SIG-M5 treated with dmso at 0.1 percent for 504 hours (cell line): ENCODE measurements at regions not wholly inside any gene's neighbourhood (a gene's known extent, or its start where the extent isn't known, plus 50 kb on each side); places are given as distances from the start of the nearest gene placed in this dataset.

ENCODE experiments used
- DNase-seq: peaks from one replicate; lab custom pipeline; 2025; ENCODE audit not compliant: unreplicated experiment; lab: John Stamatoyannopoulos, UW

GRCh38 chr6:40803897-40804702 lies 216.9 kb upstream of the LRFN2 start:
- DNase-seq, result peak; percentile 77

GRCh38 chr6:40802481-40802880 lies 215.3 kb upstream of the LRFN2 start:
- DNase-seq, result no peak

- no peak for DNase-seq
Measured at GRCh38 chr6:40799296-40800140, 212.4 kb upstream of the LRFN2 start.

DNA sequence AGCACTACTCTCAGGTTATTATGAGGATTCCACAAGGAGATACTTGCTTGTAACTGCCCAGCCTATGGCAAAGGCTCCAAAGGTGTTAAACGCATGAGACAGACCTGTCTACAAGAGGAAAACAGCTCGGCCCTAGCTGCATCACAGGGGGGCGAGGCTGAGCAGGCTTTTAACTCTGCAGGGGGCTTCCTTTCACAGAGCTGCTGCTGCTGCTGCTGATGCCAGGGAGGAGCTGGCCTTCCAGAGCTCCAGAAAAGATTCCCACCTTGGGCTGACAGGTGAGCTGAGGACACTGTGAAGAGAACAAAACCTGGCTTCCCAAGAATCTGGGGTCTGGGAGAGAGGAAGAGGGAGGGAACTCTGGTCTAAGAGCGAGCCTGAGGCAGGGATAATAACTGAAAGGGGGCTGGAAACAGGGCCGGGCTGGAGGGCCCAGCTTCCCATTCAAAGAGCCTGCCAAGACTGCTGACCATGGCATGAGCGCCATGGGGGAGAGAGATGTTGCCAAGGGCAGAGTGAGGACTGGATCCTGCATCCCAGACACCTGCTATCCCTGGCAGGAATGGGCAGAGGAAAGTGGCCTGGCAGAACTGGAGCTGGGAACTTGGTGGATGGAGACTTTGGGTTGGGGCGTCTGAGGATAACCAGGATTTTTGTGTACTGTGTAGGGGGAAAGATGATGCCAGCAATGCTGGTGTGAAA lies 211.1 kb upstream of the LRFN2 start:
- DNase-seq, result no peak

DNA sequence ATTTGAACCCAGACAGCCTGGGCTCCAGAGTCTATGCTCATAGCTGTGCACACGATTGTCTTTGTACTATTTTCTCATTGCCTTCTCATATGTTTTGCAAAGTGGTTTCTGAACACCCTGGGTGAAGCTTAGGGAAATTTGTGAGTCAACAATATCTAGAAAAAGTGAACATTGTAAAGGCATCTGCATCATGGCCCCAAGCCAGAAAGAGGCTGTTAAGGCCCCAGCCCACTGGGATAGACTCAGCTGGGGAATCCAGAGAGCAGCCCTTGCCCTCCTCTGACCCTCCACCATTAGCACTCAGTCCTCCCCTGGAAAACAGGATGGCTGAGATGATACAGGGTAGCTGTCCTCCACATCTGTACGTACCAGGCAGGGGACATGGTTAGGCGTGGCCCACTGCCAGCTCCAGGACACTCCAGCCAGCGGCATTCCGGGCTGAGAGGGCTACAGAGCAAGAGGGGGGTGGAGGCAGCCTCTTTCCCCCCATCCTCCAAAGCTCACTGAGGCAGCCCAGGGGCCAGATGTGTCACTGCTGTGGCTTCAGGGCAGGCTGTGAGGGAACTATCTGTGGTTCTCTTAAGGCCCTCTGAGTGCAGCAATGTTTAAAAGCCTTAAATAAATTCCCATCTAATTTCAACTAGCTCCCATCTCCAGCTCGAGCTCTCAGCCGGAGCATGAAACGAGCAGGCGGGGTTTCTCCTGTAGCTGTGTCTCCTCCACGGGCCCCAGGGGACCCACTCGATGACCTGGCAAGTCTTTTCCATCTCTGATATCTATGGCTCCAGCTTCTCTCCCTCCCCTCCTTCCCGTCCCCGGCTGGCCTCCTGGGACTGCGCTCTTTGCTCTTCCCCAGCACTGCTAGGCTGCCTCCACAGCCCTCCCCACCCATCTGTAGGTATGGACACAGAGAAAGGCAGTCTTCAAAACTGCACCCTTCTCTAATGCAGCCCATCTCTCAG lies 209.4 kb upstream of the LRFN2 start:
- DNase-seq, result no peak

DNA sequence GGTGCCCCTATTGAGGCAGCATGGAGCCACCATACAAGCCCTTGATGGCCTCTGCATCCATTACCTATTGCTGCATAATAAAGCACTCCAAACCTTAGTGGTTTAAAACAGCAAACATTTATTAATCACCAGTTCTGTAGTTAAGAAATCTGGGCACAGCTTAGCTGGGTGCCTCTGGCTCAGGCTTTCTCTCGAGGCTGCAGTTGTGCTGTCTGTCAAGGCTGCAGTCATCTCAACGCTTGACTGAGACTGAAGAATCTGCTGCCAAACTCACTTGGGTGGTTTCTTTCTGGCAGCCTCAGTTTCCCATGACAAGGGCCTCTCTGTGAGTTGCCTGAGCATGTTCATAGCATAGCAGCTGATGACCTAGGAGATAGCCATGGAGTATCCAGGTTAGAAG lies 207.4 kb upstream of the LRFN2 start:
- DNase-seq, result no peak

DNA sequence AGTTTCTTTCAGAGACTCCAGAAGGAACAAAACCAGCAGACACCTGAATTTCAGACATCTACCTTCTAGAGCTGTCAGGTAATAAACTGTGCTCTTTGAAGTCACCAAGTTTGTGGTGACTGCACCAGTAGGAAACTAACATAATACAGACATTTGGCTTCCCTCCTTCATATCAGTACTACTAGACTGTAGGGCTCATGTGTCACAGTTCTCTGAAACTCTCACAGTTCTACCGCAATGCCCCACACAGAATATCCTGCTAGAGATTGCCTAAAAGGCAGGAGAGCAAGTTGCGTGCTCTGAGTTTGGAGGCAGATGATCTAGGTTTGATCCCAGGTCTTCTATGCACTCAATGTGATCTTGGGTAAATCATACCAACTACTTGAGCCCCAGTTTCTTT lies 205.0 kb upstream of the LRFN2 start:
- DNase-seq, result no peak

GRCh38 chr6:40791004-40791403 lies 203.8 kb upstream of the LRFN2 start:
- no peak for DNase-seq

DNA sequence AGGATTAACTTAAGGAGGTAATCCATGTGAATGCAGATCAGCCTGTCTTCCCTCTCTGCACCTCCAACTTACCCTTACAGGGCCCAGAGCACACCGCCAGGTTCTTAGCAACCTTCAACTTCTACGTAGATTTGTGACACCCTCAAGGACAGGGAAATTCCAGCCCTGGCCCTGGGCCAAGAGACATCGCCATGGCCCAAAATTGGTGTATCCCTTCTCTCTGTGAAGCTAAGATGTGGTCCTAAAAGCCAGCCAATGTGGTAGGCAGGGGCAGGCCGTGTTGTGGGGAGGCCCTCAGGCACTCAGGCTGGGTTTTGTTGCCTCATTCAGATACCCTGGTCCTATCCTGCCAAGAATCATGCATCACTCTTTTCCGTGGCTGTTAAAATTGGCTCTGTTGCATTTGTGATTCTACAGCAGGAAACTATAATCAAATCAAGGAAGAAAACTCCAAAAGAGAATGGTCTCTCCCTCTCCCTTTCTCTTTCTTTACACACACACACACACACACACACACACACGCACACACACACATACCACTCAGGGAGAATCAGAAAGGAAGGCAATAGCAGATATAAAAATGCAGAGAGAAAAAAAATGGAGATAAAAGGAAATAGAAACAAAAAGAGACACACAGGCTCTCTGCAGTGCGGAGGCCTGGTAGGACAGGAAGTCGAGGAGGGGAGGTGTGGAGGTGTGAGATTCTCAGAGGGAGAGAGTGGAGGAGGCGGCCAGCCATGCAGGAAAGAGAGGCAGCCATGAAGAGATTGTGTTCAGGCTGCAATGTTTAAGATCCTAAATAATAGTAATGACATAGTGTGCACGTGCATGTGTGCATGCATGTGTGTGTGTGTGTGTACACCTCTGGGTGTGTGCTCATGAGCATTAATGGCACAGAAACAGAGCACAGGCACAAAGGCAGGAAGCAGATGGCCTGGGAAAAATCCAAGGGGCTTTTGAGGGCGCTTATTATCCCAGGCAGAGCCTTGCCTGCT lies 201.8 kb upstream of the LRFN2 start:
- no peak for DNase-seq

DNA sequence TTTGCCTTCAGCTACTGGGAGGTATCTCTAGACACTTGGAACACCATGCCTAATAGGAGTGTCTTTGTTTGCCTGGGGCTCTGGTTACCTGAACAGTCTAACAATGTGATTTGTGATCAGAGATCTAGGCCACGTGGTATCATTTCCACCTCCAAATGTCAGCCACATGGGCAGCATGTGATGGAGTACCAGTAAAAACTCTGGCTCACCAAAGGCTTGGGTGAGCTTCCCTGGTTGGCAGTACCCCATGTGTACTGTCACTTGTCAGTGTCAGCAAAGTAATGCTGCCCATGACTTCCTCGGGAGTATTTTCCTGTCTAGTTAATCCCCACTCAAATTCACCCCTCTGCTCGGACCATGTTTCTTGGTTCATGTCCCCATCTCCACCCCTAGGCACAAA lies 195.2 kb upstream of the LRFN2 start:
- no peak for DNase-seq

DNA sequence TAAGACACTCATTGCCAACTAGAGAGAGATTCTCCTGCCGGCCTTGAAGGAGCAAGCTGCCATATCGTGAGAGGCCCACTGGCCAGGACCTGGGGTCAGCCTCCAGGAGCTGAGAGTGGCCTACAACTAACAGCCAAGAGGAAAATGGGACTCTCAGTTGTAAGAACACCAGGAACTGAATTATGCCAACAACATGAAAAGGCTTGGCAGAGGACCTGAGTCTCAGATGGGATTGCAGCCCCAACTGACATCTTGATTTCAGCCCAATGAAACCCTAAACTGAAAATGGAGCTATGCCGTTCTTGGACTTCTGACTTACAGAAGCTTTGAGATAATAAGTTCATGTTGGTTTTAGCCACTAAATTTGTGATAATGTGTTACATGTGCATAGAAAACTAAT lies 193.5 kb upstream of the LRFN2 start:
- no peak for DNase-seq

GRCh38 chr6:40779409-40779808 lies 192.2 kb upstream of the LRFN2 start:
- no peak for DNase-seq

GRCh38 chr6:40778918-40779317 lies 191.8 kb upstream of the LRFN2 start:
- DNase-seq, result no peak

DNA sequence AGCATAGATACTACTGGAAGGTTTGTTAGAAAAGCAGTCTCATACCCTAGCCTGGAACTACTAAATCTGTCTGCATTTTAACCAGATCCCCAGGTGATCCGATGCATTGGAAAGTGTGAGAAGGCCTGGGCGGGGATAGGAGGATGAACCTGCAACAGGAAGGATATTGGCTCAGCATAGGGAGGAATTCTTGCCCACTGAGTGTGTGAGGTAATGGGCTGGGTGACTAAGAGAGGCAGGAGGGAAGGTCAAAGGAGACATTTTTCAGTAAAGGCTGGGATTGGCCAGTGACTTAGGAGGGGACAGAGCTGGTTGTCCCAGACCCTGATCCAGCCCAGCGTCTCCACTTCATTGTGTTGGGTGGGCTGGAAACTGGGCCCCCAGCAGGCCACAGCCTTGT lies 191.0 kb upstream of the LRFN2 start:
- DNase-seq, result no peak

DNA sequence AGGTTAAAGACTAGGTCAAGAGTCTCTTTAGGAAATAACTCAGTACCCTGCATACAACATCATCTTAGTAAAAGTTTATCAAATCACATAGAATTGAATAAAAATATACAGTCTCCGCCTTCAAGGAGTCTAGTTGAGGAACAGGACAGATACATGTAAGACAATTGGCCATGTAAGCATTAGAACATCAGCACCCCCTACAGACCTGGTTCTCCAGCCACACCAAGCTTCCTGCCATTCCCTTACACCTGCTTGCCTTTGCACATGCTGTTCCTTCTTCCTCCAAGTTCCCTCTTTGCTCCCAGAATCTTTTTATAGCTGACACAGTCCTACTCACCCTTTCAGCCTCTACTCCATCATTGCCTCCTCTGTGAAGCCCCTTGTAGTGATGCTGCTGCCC lies 187.8 kb upstream of the LRFN2 start:
- DNase-seq, result peak; percentile 10

- no peak for DNase-seq
Measured at GRCh38 chr6:40770794-40771193, 183.6 kb upstream of the LRFN2 start.

DNA sequence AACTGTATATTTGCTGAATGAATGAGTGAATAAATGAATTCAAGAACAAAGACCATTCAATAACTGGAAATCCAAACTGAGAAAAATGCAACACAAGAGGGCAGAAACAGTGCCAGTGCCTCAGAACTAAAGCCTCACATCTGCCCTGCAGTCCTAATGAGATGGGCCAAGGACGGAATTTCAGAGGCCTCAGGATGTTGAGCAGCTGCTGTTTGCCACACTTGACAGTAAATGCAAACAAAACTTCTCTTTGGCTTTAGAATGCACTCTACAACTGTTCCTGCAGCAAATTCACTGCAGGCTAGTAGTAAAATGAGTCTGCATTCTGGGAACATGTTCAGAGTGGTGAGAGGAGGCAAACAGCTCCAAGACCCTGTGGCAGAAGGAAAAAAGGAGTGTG lies 177.6 kb upstream of the LRFN2 start:
- no peak for DNase-seq

DNA sequence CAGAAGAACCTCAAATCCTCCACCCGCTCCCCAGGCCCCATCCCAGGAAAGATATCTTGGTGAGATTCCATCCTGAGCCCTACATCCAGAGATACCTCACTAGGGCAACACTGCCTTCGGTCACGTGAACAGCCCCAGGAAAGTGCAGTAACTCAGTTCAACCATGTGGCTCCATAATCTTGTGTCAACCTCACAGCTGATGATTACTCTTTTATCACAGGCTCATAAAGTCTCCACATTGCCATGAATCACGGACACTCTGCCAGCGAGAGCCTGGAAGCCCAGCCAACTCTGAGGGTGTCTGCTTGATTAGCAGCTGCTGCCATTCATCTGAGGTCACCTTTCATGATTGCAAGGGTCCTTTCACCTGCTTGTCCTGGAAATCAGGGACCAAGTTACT lies 175.8 kb upstream of the LRFN2 start:
- no peak for DNase-seq

DNA sequence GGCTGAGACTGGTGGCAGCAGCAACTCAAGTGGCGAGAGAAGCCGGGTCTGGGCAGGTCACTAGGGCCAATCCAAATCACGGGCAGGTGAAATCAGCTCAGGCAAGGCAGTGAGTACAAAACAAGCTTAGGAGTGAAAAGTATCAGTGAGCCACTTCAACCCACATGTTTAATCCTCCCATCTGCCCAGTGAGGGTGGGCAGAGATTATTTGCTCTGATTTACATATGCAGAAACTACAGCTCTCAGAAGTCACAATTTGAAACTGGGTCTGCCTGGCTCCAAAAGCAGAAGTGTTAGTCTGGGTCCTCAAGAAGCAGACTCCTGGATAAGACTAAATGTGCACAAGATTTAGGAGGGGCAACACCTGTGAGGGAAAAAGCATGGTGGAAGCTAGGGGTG lies 173.7 kb upstream of the LRFN2 start:
- no peak for DNase-seq
